Urinary bladder (tissue), 3 donors: ENCODE measurements at regions not wholly inside any gene's neighbourhood (a gene's known extent, or its start where the extent isn't known, plus 50 kb on each side); places are given as distances from the start of the nearest gene placed in this dataset.
"Not testable (repeated sequence)": the region's sequence is repeated elsewhere in the genome, so short reads cannot be mapped to it uniquely, and the experiment has no call there.

ENCODE experiments used
- DNase-seq: peaks from one replicate; pipeline ENCODE4 v3.0.0-alpha.2; 2015; ENCODE audit errors: extremely low spot score
- H3K27ac ChIP-seq: one replicate; pipeline ENCODE4 v1.5.1; 2013; ENCODE audit warnings: low read depth, mild to moderate bottlenecking, moderate library complexity
- H3K36me3 ChIP-seq: one replicate; pipeline ENCODE4 v1.6.1; 2013; ENCODE audit warnings: mild to moderate bottlenecking, moderate library complexity; ENCODE audit not compliant: insufficient read depth
- H3K4me1 ChIP-seq: one replicate; pipeline ENCODE4 v1.6.1; 2013; ENCODE audit warnings: mild to moderate bottlenecking, moderate library complexity; ENCODE audit not compliant: insufficient read depth
- H3K4me3 ChIP-seq: one replicate; pipeline ENCODE4 v1.5.1; 2013; ENCODE audit warnings: low read depth, low read length
- WGBS: extraction: QIAGEN DNeasy Blood & Tissue Kit; methylation state at CpG from one replicate; pipeline ENCODE4 v1.1.7; 2013; 5-methylcytosine and 5-hydroxymethylcytosine counted together
- donor health status: healthy with polysubstance abuse.
- donor health status: healthy.

DNA sequence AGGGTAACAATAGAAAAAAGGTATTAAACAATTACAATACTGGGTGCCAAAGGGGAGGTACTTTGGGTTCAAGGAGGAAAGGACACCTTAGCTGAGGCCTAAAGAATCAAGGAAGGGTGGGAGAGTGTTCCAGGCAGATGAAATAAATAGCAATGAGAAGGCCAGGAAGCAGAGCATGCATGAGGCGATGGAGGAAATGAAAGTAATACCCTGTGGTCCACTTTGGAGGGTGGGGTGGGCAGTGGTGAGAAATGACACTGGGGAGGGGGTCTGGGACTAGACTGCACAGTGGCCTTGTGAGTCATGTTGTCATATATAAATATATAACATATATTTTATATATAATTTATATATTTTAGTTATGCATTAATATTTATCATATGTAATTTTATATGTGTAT, 55.9 kb downstream of the BHLHE40 start:
- no peak for DNase-seq
- Histone ChIP-seq H3K36me3 (no peaks in the 10 kb centered on the region), H3K27ac (no peak overlapping the region), H3K4me3 (no peak overlapping the region), H3K4me1 (no peaks in the 10 kb centered on the region)
- WGBS: 81% methylated on average over 1 of the region's 1 CpG

DNA sequence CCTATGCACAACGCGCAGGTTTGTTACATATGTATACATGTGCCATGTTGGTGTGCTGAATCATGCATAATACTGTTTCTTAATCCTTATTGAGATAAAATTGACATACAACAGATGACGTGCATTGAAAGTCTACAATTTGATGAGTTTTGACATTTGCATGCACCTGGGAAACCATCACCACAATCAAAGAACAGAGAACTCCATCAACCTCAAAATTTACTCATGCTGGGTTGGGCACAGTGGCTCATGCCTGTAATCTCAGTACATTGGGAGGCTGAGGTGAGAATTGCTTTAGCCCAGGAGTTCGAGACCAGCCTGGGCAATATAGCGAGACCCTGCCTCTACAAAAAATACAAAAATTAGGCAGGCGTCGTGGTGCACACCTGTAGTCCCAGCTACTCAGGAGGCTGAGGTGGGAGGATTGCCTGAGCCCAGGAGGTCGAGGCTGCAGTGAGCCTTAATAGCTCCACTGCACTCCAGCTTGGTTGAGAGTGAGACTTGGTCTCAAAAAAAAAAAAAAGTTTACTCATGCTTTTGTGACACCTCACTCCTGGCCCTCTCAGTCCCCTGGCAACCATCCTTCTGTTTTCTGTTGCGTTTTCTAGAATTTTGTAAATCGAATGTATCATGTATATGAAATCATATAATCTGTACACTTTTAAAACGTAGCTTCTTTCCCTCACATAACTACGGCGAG, 56.6 kb downstream of the BHLHE40 start:
- Histone ChIP-seq H3K36me3 (no peaks in the 10 kb centered on the region), H3K4me1 (no peaks in the 10 kb centered on the region), H3K27ac (no peak overlapping the region), H3K4me3 (no peak overlapping the region)
- DNase-seq: no peak
- WGBS: 84% methylated on average over 13 of the region's 13 CpGs

DNA sequence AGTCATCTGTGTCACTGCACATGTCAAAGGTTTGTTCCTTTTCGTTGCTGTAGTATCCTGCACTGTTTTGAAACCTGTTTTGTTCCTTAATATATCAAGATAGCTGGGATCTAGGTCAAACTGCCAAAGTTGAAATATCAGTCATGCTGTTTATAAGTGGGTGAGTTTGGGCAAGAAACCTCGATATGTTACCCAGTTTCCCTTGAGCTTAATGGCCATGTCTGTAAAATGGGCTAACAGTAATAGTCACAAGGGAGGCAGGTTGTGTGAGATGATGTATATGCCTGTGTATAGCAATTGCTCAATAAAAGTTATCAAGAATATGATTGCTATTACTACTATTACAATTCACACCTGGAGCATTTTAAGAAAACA, 57.1 kb downstream of the BHLHE40 start:
- Histone ChIP-seq H3K36me3 (no peaks in the 10 kb centered on the region), H3K27ac (no peak overlapping the region), H3K4me1 (no peaks in the 10 kb centered on the region), H3K4me3 (no peak overlapping the region)
- 75% methylated on average over 2 of the region's 2 CpGs for WGBS
- DNase-seq: no peak

DNA sequence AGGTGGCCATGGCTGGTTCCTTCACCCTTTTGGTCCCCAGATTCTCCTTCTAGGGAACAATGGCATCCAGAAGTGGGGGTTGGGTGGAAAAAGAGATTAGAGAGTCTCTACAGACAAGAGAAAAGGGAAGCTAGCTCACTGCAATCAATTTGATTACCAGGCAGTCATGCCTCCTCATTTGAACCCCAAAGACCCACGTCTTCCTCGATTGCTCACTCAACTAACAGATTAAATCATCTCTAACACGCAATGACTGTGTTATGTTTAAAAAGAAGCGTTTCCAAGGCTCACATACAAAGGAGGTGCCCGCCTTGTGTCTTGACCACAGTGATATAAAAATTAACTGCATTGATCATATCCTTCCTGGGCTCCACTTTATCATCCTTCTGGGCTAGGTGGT, 57.6 kb downstream of the BHLHE40 start:
- Histone ChIP-seq H3K27ac (no peak overlapping the region), H3K4me3 (no peak overlapping the region)
- 77% methylated on average over 5 of the region's 5 CpGs for WGBS

DNA sequence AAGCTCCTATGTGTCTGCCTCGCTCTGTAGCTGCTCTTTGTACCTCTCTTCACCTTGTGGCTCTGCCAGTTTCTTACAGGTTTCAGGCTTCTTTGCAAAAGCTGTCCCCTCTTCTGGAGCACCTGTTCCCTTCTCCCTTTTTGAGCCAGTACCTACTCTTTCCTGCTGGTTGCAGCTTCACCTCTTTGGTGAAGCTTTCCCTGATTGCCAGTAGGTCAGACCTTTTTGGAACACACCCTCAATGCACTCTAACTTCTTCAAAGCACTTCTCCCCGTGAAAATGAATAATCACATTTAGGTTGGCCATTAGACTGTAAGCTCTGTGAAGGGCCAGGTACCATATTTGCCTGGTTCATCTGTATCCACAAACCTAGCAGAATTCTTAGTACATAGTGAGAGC, 60.3 kb downstream of the BHLHE40 start:
- WGBS: 96% methylated on average over 2 of the region's 2 CpGs
- no peak for DNase-seq
- no peak overlapping the region for H3K4me3 ChIP-seq
- H3K4me1 ChIP-seq: no peaks in the 10 kb centered on the region
- H3K27ac ChIP-seq: no peak overlapping the region
- no peaks in the 10 kb centered on the region for H3K36me3 ChIP-seq

More for the DNA sequence above, 57.6 kb downstream of the BHLHE40 start:
- H3K36me3 ChIP-seq: no peaks in the 10 kb centered on the region
- no peak for DNase-seq
- H3K4me1 ChIP-seq: no peaks in the 10 kb centered on the region

DNA sequence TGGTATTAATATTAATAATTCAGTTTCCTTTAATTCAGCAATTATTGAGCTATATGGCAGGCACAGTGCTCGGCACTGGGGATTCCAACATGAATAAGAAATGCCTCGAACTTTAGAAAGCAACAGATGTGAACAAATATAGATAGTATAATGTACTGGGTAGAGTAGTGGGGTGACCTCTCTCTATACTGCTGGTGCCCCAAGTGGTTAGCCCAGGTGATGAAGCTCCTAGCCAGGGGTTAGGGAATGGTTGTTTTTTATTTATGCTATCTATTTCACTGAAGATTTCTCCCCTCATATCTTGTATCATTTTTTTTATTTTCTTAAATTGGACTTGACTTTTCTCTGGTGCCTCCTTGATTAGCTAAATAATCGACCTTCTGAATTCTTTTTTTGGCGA, 62.1 kb downstream of the BHLHE40 start:
- no peaks in the 10 kb centered on the region for H3K4me1 ChIP-seq
- H3K4me3 ChIP-seq: no peak overlapping the region
- H3K27ac ChIP-seq: no peak overlapping the region
- no peaks in the 10 kb centered on the region for H3K36me3 ChIP-seq
- WGBS: 94% methylated on average over 4 of the region's 4 CpGs
- no peak for DNase-seq

DNA sequence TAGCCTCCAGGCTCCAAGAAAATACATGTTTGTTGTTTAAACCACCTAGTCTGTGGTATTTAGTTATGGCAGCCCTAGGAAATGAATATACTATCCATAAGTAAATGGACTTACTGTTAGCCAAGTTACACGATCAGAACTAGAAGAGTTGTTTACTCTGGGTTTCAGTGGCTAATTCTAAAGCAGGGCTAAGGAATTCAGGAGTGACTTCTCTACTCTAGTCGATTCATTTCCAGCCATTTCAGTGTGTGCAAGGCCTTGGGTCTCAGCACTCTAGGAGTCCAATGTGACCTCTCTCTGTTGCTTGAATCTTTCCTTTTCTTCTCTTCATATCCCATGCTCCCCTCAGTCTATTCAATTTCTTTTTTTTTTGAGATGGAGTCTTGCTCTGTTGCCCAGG, 66.7 kb downstream of the BHLHE40 start:
- WGBS: 72% methylated on average over 2 of the region's 2 CpGs
- no peak overlapping the region for H3K4me3 ChIP-seq
- no peaks in the 10 kb centered on the region for H3K4me1 ChIP-seq
- no peak for DNase-seq
- H3K36me3 ChIP-seq: no peaks in the 10 kb centered on the region
- no peak overlapping the region for H3K27ac ChIP-seq

DNA sequence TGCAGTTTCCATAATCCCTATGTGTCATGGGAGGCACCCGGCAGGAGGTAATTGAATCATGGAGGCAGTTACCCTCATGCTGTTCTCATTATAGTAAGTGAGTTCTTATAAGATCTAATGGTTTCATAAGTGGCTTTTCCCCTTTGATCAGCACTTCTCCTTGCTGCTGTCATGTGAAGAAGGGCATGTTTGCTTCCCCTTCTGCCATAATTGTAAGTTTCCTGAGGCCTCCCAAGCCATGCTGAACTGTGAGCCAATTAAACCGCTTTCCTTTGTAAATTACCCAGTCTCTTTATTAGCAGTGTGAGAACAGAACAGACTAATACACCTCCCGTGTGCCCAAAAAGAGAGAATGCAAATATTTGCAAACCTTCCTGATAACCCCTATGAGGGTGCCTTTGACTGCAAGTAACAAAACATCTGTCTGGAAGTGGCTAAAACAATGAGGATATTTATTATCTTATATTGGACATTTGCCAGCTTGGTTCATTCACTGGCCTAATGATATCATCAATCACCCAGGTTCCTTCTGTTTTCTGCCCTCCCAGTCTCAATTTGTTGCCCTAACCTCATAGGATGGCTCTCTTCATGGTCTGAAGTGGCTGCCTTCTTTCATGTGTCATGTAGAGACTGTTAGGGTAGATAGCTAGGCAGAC, 68.7 kb downstream of the BHLHE40 start:
- H3K4me1 ChIP-seq: no peaks in the 10 kb centered on the region
- no peak for DNase-seq
- H3K4me3 ChIP-seq: no peak overlapping the region
- H3K36me3 ChIP-seq: no peaks in the 10 kb centered on the region
- H3K27ac ChIP-seq: no peak overlapping the region
- 73% methylated on average over 3 of the region's 3 CpGs for WGBS

DNA sequence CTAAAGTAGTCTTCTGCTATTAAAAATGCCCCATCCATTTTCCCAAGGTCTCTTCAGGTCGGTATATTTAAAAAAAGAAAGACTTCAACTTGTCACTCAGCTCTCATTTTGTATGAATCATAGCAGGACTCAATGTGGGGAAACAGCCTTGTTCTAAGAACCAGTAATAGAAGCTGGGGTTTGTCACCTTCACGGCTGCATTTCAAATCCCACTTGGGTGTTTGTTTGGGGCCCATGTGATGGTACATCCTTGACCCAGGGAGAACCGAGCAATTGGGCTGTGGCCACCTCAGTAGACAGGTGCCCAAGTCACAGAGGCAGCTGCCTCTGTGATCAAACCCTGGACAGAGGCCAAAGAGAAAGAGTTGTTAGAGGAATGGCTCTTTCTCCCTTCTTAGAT, 70.3 kb upstream of the ARL8B start:
- Histone ChIP-seq H3K27ac (no peak overlapping the region), H3K4me1 (no peaks in the 10 kb centered on the region), H3K4me3 (no peak overlapping the region), H3K36me3 (no peaks in the 10 kb centered on the region)
- 77% methylated on average over 3 of the region's 3 CpGs for WGBS
- DNase-seq: no peak

DNA sequence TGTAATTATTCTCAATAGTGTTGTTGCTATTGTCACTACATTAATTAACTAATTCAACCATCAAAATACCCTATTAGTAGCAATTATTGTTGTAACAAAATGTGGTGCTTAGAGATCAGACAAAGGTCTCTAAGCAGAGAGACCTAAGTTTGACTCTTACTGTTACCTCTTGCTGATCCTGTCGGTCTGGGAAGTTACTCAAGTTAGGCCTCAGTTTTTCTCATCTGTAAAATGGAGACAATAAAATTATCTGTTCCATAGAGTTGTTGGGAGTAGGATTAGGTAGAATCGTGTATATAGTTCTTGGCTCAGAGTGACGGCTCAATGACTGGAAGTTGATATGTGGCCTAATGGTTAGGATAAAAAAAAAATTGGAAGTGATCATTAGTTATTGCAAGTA, 69.8 kb upstream of the ARL8B start:
- 96% methylated on average over 3 of the region's 3 CpGs for whole genome bisulfite sequencing

DNA sequence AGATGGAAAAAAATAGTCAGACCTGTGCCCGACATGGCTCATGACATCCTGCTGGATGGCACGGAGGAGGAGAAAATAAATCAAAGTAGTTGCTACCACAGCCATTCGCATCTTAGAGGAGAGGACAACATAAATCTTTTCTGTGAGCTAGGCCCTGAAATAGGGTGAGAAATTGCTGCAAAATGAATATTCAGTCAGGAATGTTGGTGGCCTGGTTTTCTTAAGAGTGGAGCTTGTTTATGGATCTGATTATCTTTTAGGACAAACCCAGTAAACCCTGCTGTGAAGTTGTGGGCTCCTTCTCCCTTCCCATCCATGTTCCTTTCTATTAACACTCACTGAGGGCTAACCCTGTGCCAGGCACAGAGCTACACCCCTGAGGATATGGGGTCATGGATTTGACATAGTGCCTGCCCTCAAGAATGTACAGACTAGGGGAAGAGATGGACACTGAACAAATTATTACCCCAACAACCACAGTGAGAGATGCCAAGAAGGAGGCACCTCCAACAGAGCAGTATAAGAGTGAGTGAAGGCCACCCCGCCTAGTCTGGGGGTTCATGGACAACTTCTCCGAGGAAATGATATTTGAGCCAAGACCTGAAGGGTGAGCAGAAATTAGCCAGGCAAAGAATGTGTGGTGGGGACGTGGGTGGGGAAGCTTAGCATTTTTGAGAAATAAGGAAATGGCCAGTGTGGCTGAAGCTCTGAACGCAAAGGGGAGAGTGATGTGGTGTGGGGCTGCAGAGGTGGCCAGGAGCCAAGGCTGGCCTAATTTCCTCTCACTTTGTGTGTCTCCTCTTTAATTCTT, 68.9 kb upstream of the ARL8B start:
- H3K4me1 ChIP-seq: no peaks in the 10 kb centered on the region
- no peaks in the 10 kb centered on the region for H3K36me3 ChIP-seq
- 68% methylated on average over 7 of the region's 7 CpGs for WGBS
- no peak overlapping the region for H3K4me3 ChIP-seq
- no peak overlapping the region for H3K27ac ChIP-seq
- no peak for DNase-seq

More for the DNA sequence above, 69.8 kb upstream of the ARL8B start:
- Histone ChIP-seq H3K4me1 (no peaks in the 10 kb centered on the region), H3K4me3 (no peak overlapping the region), H3K36me3 (no peaks in the 10 kb centered on the region), H3K27ac (no peak overlapping the region)
- DNase-seq: no peak

DNA sequence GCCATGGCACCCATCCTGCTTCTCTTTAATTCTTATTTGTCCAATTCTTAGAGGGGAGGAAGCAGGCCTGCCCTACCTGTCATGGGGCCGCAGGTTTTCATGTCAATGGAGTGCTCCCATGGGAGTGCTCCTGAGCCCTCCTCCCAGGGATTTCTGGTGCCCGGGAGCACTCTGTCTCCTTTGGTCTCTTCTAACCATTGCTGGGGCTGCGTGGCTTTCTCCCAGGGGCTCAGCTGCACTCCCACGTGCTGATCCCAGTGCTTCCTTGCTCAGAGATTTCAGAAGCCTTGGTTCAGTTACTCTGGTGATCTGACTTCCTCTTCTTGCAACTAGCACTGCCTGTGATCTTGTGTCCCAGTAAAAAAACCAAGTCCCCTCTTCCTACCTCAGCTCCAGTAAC, 68.0 kb upstream of the ARL8B start:
- H3K27ac ChIP-seq: no peak overlapping the region
- WGBS: 89% methylated on average over 4 of the region's 4 CpGs
- H3K4me1 ChIP-seq: no peaks in the 10 kb centered on the region
- DNase-seq: no peak
- no peak overlapping the region for H3K4me3 ChIP-seq
- H3K36me3 ChIP-seq: no peaks in the 10 kb centered on the region

DNA sequence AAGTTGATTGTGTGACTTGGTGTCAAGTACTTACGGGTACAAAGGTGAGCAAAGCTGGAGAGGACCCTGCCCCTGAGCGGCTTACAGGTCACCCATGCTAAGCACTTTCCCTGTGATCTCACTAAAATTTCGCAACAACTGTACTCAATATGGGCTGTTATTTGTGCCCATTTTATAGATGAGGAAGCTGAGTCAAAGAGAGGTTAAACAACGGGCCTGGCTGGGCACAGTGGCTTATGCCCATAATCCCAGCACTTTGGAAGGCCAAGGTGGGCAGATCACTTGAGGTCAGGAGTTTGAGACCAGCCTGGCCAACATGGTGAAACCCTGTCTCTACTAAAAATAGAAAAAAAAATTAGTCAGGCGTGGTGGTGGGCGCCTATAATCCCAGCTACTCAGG, 67.5 kb upstream of the ARL8B start:
- not testable (repeated sequence) for H3K36me3 ChIP-seq, H3K4me3 ChIP-seq, H3K27ac ChIP-seq, H3K4me1 ChIP-seq, DNase-seq
- WGBS: 78% methylated on average over 6 of the region's 6 CpGs
